ENCODE measurements at regions not wholly inside any gene's neighbourhood (a gene's known extent, or its start where the extent isn't known, plus 50 kb on each side); places are given as distances from the start of the nearest gene placed in this dataset.

GRCh38 chr6:137933696-137934095 is 66.6 kb downstream of the TNFAIP3 start:
- CTCF ChIA-PET = no interaction called here
- Mint-ChIP-seq H3K9me3 (ENCODE audit: low read depth, unreplicated experiment) (peaks cover 2% of the 10 kb centered on the region), H3K27me3 (ENCODE audit: unreplicated experiment) (no peaks in the 10 kb centered on the region), H3K4me1 (ENCODE audit: low read depth, unreplicated experiment) (peaks cover 1% of the 10 kb centered on the region), H3K4me3 (ENCODE audit: low read depth, unreplicated experiment) (no peak overlapping the region), H3K27ac (ENCODE audit: unreplicated experiment) (no peak overlapping the region), H3K36me3 (ENCODE audit: insufficient read depth, unreplicated experiment) (no peaks in the 10 kb centered on the region)
- TF ChIP-seq CTCF (IDR thresholded peaks at IDR 0.05; ENCODE audit: unreplicated experiment) = no peak
- BruUV-seq (replicated peaks) = no TSS peak
- intact Hi-C loops (cut with micrococcal nuclease; ENCODE audit: unreplicated experiment) = no loop called here
- no peak for DNase-seq

- no peaks in the 10 kb centered on the region for H3K27me3 Mint-ChIP-seq (ENCODE audit: unreplicated experiment)
- intact Hi-C loops (cut with micrococcal nuclease; ENCODE audit: unreplicated experiment) = no loop called here
- no TSS peak for BruUV-seq (replicated peaks)
- H3K27ac Mint-ChIP-seq (ENCODE audit: unreplicated experiment) = no peak overlapping the region
- CTCF ChIA-PET = no interaction called here
- no peak overlapping the region for H3K4me3 Mint-ChIP-seq (ENCODE audit: low read depth, unreplicated experiment)
- H3K4me1 Mint-ChIP-seq (ENCODE audit: low read depth, unreplicated experiment) = no peaks in the 10 kb centered on the region
- peaks cover 2% of the 10 kb centered on the region for H3K9me3 Mint-ChIP-seq (ENCODE audit: low read depth, unreplicated experiment)
- TF ChIP-seq CTCF (IDR thresholded peaks at IDR 0.05; ENCODE audit: unreplicated experiment) = no peak
- no peaks in the 10 kb centered on the region for H3K36me3 Mint-ChIP-seq (ENCODE audit: insufficient read depth, unreplicated experiment)
- DNase-seq = no peak
Observed at GRCh38 chr6:137936798-137937197, 69.7 kb downstream of the TNFAIP3 start.

GRCh38 chr6:137937834-137938233 is 70.8 kb downstream of the TNFAIP3 start:
- BruUV-seq (replicated peaks) = no TSS peak

GRCh38 chr6:137938770-137939379 is 71.8 kb downstream of the TNFAIP3 start:
- no peak overlapping the region for H3K27ac Mint-ChIP-seq (ENCODE audit: unreplicated experiment)
- H3K9me3 Mint-ChIP-seq (ENCODE audit: low read depth, unreplicated experiment) = peaks cover 2% of the 10 kb centered on the region
- CTCF ChIA-PET = interaction anchor here (0.6 to 1.2 kb wide), 5 partner anchors 67 to 231 kb away, joined by 3 to 7 read pairs (median 6); partner anchors contain the start of gene TNFAIP3
- no peaks in the 10 kb centered on the region for H3K36me3 Mint-ChIP-seq (ENCODE audit: insufficient read depth, unreplicated experiment)
- H3K27me3 Mint-ChIP-seq (ENCODE audit: unreplicated experiment) = no peaks in the 10 kb centered on the region
- DNase-seq = no peak
- no peak overlapping the region for H3K4me3 Mint-ChIP-seq (ENCODE audit: low read depth, unreplicated experiment)
- TF ChIP-seq CTCF (IDR thresholded peaks at IDR 0.05; ENCODE audit: unreplicated experiment) = no peak
- H3K4me1 Mint-ChIP-seq (ENCODE audit: low read depth, unreplicated experiment) = no peaks in the 10 kb centered on the region
- intact Hi-C loops (cut with micrococcal nuclease; ENCODE audit: unreplicated experiment) = no loop called here
- BruUV-seq (replicated peaks) = no TSS peak

More at GRCh38 chr6:137937834-137938233, 70.8 kb downstream of the TNFAIP3 start:
- Mint-ChIP-seq H3K4me1 (ENCODE audit: low read depth, unreplicated experiment) (no peaks in the 10 kb centered on the region), H3K27me3 (ENCODE audit: unreplicated experiment) (no peaks in the 10 kb centered on the region), H3K4me3 (ENCODE audit: low read depth, unreplicated experiment) (no peak overlapping the region), H3K36me3 (ENCODE audit: insufficient read depth, unreplicated experiment) (no peaks in the 10 kb centered on the region), H3K9me3 (ENCODE audit: low read depth, unreplicated experiment) (peaks cover 2% of the 10 kb centered on the region), H3K27ac (ENCODE audit: unreplicated experiment) (no peak overlapping the region)
- CTCF ChIA-PET = no interaction called here
- TF ChIP-seq CTCF (IDR thresholded peaks at IDR 0.05; ENCODE audit: unreplicated experiment) = no peak
- DNase-seq = no peak
- intact Hi-C loops (cut with micrococcal nuclease; ENCODE audit: unreplicated experiment) = no loop called here

Data from Calu3 (cell line).